GM12872 (cell line): ENCODE measurements at regions not wholly inside any gene's neighbourhood (a gene's known extent, or its start where the extent isn't known, plus 50 kb on each side); places are given as distances from the start of the nearest gene placed in this dataset.
A peak's percentile ranks its signal among the peaks of the same experiment; 100 is the strongest.

Experiments
- CTCF ChIP-seq: IDR thresholded peaks from 3 replicates; pipeline ENCODE4 v1.5.1; 2011; ENCODE audit warnings: low read depth, mild to moderate bottlenecking, low read length, moderate library complexity; ENCODE audit not compliant: insufficient read depth

GRCh38 chr19:30790056-30790680, 418.0 kb downstream of the ZNF536 start:
- no peak for TF ChIP-seq CTCF

GRCh38 chr19:30788105-30788765, 416.1 kb downstream of the ZNF536 start:
- TF ChIP-seq CTCF, result no peak

GRCh38 chr19:30785458-30786137, 413.4 kb downstream of the ZNF536 start:
- TF ChIP-seq CTCF, result no peak

- peak; percentile 63 for TF ChIP-seq CTCF
Observed at GRCh38 chr19:30784850-30785457, 412.8 kb downstream of the ZNF536 start.

- no peak for TF ChIP-seq CTCF
Observed at GRCh38 chr19:30783936-30784335, 411.8 kb downstream of the ZNF536 start.

- TF ChIP-seq CTCF, result no peak
Observed at GRCh38 chr19:30783212-30783611, 411.0 kb downstream of the ZNF536 start.

- no peak for TF ChIP-seq CTCF
Observed at GRCh38 chr19:30781519-30781918, 409.3 kb downstream of the ZNF536 start.
